NCI-H524 treated with DMSO at 0.1 percent for 48 hours (cell line): ENCODE measurements at regions not wholly inside any gene's neighbourhood (a gene's known extent, or its start where the extent isn't known, plus 50 kb on each side); places are given as distances from the start of the nearest gene placed in this dataset.
"Not testable (repeated sequence)": the region's sequence is repeated elsewhere in the genome, so short reads cannot be mapped to it uniquely, and the experiment has no call there.

Source experiments
- DNase-seq: peaks from one replicate; lab custom pipeline; 2025; lab: John Stamatoyannopoulos, UW

DNA sequence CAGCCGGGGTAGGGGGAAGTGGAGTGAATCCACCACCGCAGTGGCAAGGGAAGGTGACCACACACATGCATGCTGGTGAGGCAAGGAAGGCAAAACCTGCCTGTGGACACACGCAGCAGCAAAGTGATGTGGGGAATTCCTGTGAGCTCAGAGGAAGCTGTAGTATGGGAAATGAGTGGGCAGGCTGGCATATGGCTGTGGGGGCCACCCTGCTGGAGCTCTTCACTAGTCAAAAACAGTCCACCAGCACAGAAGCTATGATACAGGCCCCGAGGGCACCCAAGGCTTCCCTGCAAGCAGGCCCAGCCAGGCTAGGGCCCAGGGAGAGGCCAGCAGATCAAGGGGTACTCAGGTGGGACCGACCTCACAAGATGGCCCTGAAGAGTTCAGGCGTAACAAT lies 239.1 kb downstream of the CHM start:
- no peak for DNase-seq

DNA sequence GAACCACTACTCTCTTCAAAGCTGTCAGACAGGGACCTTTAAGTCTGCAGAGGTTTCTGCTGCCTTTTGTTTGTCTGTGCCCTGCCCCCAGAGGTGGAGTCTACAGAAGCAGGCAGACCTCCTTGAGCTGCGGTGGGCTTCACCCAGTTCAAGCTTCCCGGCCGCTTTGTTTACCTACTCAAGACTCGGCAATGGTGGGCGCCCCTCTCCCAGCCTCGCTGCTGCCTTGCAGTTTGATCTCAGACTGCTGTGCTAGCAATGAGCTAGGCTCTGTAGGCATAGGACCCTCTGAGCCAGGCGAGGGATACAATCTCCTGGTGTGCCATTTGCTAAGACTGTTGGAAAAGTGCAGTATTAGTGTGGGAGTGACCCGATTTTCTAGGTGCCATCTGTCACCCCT lies 275.0 kb downstream of the CHM start:
- not testable (repeated sequence) for DNase-seq

DNA sequence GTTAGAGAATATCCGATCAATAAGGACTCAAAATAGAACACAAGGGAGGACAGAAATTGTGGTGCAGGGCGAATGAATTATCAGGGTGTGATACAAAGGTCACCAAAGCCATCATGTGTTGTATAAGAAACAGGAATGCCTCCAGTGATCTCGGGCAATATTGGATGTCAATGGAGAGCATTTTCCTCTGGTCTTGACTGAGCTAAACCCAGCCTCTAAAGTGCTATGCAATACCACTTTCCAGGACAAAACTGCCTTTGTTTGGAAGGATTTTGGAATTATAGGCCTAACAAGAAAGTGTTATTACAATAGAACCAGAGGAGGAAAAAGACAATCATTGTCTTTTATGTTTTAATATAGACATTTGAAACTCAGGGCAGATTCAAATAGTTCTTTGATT lies 281.7 kb downstream of the CHM start:
- no peak for DNase-seq

DNA sequence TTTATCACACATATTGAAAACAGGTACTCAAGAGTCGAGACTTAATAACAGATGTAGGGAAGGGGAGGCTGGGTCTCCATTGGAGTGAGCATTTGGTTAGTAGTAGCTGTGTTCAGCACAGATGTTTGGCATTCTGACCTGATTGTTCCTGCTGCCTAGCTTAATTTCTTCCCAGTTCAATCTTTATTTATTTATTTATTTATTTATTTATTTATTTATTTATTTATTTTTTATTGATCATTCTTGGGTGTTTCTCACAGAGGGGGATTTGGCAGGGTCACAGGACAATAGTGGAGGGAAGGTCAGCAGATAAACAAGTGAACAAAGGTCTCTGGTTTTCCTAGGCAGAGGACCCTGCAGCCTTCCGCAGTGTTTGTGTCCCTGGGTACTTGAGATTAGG lies 324.3 kb downstream of the CHM start:
- DNase-seq = not testable (repeated sequence)

DNA sequence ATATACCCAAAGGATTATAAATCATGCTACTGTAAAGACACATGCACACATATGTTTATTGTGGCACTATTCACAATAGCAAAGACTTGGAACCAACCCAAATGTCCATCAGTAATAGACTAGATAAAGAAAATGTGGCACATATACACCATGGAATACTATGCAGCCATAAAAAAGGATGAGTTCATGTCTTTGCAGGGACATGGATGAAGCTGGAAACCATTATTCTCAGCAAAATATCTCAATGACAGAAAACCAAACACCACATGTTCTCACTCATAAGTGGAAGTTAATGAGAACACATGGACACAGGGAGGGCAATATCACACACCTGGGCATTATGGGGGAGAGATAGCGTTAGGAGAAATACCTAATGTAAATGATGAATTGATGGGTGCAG lies 323.8 kb upstream of the POF1B start:
- DNase-seq = not testable (repeated sequence)

DNA sequence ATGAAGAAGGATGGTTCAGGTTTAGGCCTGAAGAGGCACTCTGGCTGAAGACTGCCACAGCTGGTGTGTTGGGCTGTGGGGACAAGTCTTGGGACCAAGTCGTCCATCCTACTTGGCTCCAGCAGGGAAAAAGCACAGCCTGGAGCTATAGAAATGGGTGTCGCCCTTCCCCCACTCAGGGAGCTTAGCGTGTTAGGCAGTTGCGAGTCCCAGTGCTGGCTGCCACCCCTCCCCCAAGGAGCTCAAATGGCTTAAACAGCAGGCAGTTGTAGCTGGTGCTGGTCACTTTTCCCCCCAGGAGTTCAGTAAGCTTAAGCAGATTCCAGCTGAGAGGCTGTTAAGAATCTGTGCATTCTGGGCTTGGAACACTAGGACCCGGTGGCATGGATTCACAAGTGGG lies 319.5 kb upstream of the POF1B start:
- no peak for DNase-seq

DNA sequence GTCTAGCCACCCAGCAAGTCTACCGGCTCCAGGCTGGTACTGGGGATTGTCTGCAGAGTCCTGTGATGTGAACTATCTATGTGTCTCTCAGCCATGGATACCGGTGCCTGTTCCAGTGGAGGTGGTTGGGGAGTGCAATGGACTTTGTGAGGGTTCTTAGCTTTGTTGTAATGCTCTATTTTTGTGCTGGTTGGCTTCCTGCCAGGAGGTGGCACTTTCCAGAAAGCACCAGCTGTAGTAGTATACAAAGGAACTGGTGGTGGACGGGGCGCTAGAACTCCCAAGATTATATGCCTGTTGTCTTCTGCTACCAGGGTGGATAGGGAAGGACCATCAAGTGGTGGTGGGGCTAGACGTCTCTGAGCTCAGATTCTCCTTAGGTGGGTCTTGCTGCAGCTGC lies 306.4 kb upstream of the POF1B start:
- DNase-seq = no peak

DNA sequence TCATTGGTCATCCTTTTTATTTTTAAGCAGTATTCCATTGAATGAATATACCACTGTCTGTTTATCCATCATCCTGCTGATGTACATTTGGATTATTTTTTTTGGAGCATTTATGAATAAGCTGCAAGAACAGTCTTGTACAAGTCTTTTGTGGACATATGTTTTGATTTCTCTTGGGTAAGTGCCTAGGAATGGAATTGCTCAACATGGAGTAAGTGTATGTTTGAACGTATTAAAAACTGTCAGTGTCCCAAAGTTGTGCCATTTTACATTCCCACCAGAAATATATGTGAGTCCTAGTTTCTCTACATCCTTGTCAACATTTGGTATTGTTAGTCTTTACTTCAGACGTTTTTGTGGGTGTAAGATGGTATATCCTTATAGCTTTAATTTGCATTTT lies 287.0 kb upstream of the POF1B start:
- DNase-seq = no peak

DNA sequence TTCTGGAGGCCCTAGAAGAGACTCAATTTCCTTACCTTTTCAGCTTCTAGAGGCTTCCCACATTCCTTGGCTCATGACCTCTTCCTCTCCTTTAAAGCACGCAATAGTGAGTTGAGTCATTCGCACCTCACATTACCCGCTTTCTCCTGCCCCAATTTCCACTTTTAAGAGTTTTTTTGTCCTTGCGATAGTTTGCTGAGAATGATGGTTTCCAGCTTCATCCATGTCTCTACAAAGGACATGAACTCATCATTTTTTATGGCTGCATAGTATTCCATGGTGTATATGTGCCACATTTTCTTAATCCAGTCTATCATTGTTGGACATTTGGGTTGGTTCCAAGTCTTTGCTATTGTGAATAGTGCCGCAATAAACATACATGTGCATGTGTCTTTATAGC lies 284.5 kb upstream of the POF1B start:
- DNase-seq = not testable (repeated sequence)

DNA sequence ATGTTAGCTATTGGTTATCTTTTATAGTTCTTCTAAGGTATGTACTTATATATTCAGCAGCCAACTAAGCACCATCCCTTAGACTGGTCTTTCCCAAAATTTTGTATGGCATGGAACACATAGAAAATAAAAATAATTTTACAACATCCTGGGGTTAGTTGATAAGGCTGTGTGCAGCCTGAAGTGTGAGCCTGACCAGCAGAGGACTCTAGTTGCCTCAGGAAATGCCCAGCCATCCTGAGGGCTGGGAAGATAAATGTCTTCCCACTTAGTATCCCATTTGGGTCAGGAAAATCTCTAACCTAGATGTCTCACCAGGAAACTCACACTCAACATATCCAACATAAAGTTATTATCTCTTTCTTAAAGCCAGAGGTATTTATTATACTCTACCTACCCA lies 251.4 kb upstream of the POF1B start:
- DNase-seq = no peak

DNA sequence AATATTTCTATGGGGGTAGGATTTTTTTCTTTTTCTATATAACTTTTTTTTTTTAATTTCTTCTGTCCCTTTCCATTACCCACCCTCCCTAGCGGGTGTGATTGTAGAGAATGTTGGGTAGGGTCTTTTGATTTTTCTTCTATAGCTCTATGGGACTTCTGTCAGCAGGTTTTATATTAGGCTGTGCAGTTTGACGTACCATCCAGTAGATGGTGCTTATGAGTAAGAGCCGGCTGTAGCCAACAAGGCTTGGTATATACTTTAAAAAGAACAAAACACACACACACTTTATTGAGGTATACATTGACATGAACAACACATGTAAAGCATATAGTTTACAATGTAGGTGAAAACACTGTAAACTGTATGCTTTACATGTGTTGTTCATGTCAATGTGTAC lies 247.9 kb upstream of the POF1B start:
- DNase-seq = no peak

DNA sequence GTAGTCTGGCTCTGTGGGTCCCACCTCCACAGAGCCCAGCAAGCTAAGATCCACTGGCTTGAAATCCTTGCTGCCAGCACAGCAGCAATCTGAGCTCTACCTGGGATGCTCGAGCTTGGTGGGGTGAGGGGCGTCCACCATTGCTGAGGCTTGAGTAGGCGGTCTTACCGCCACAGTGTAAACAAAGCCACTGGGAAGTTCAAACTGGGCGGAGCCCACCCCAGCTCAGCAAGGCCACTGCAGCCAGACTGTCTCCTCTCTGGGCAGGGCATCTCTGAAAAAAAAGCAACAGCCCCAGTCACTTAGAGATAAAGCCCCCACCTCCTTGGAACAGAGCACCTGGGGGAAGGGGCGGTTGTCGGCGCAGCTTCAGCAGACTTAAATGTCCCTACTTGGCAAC lies 243.2 kb upstream of the POF1B start:
- DNase-seq = no peak

DNA sequence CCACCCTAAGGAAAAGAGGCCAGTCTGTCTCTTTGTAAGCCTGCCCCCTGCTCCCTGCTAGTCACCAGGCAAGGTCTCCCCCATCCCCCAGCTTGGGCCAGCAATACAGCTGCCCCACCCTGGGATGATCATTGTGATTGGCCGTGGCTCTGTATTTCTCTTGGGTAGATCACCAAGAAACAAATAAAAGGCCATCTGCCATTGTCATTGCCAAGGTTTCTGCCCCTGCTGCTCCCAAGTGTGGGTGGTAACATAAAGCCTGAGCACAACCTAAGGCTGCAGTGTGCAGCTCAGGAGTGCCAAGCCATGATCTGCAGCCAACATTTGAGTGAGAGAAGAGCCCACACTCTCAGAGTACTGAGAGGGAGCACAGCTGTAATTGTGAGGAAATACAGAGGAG lies 241.0 kb upstream of the POF1B start:
- DNase-seq = no peak

DNA sequence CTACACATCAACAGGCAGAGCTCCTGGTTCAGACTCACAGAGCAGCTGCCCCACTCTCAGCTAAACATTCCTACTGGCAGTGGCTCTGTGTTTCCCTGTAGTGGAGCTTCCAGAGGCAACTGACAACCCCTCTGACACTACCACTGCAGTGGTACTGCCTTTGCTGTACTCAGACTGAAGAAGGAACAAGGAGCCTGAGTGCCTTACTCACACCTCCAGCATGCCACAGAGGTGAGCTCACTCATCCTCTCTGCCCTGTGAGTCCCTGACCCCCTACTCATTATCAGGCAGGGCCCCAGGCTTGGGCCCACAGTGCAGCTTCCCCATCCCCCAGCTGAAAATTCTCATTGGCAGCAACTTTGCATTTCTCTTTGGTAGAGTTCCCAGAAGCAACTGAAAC lies 240.5 kb upstream of the POF1B start:
- DNase-seq = no peak

DNA sequence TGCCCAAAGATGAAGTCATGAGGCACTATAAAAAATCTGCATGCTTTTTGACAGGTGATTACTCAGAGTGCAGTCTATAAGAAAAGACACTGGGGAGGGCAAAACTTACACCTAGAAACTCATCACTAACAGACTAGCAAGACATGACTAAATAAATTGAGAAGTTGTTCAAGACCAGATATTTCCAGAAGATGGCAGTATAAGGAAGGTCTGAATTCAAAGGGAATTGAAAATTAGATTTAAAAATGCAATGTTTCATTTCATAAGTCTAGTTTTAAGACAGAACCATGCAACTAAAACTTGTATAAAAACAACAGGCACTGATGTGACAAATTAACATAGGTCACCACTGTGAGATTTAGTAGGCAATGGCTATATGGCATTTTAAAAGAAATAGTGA lies 232.5 kb upstream of the POF1B start:
- DNase-seq = no peak

DNA sequence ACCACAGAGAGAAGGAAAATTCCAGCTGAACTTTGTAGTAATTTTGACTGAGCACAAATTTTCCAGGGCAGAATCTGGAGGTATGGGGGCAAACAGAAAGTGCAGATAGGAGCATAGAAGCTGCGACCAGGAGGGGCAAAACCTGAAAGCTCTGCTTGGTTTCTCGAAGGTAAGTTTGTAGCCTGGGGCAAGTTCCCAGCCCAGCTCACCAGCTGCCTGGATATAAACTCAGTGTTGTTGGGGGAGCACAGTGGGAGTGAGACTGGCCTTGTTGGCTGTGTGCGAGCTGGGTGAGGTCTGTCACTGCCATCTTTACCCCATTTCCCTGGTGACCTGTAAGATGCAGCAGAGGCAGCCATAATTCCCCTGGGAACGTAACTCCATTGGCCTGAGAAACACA lies 213.5 kb upstream of the POF1B start:
- DNase-seq = no peak

DNA sequence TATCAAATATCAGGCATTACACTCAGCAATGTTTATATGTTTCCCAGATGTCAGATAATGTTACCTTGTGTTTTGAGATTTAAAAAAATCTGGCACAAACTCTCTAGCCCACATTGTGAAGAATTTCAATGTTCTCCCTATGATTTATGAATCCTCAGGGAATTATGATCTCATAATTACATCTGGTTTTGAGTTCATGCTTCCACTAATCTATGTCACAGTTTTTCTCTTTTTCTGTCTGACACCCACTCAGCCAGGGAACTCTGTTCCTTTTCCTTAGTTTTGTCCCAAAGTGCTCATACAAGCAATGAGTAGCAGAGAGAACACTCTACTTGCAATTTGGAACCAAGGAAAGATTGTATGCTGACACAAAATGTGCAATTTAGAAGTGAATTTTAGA lies 212.1 kb upstream of the POF1B start:
- DNase-seq = no peak

DNA sequence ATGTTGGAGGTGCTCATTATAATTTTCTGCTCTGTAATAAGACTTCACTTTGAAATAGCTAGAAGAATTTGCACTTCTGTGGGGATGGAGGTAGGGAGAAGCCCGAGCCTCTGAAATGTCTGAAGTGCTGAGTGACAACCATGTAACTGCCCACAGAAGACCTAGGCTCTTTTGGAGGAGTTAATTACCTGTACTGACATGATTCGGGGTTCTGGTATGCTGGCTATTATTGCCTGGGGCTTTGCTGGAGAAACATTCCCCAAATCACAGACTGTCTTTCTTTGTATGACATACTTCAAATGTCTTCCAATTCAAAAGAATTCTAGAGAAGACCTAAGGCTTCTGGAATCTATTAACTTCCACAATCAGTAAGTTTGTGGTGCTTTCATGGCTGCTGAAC lies 211.2 kb upstream of the POF1B start:
- DNase-seq = no peak

DNA sequence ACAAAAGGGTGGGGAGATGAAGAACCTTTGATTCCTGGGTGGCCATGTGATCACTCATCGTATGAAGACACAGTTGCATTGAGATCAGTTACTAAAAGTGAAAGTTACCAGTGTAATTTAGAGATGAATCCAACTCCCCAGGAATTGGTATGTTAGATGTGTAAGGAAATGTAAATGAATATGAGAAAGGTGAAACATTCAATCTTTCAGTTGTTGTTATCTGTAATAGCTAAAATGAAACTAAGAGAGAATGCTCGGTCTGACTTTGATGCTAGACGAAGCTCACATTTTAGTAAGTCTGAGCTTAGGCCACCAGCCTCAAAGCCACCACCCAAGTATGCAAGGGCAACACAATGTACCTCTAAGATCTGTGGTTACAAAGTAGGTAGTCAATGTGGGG lies 194.3 kb upstream of the POF1B start:
- no peak for DNase-seq

DNA sequence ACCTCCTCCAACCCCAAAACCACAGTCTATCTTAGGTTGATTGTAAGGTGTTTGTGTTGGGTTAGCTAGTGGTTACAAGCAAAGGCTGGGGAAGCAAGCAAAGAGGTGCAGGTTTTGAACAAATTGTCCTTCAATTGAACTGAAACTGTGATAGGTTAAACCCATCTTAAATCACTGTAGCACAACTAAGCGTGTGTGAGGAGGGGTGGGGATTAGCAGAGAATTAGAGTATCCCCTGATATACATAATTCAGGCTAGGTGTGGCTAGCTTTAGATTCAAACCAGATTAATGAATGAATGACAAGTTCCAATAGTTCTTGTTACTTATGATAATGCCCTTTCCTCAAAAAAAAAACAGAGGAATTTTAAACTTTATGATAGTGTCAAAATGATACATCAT lies 191.0 kb upstream of the POF1B start:
- DNase-seq = no peak

DNA sequence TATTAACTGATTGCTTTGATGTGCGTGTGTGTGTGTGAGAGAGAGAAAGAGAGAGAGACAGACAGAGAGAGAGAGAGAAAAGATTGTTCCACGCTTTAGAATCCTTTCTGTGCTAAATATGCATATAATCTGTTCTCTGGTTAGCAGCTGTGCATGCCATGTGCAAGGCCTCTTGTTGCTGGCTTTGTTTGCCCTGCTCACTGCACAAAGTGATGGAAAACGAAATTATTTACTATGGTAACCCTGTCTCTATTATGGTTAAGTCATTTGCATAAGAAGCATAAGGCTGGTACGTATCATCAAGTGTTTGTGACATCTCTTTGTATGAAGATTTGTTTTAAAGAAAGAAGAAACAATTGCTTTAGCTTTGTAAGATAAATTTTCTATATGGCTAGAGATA lies 190.2 kb upstream of the POF1B start:
- DNase-seq = peak; percentile 11

DNA sequence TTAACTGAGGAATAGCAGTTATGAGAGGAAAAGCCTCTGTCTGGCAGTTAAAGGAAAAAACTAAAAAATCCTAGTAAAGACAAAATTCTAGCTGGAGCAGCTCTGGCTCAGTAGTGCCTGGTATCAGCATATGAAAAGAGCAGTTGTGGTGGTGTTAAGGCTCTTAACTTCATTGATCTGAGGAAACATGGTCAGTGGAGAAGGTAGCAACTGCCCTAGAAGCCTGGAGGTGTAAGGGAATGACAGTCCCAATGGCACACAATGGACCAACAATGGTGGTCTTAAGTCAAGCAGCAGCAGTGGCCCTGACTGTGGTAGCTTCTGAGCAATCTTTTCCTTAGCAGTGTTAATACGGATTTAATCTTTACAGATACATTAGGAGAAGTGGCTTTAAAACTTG lies 189.6 kb upstream of the POF1B start:
- no peak for DNase-seq

DNA sequence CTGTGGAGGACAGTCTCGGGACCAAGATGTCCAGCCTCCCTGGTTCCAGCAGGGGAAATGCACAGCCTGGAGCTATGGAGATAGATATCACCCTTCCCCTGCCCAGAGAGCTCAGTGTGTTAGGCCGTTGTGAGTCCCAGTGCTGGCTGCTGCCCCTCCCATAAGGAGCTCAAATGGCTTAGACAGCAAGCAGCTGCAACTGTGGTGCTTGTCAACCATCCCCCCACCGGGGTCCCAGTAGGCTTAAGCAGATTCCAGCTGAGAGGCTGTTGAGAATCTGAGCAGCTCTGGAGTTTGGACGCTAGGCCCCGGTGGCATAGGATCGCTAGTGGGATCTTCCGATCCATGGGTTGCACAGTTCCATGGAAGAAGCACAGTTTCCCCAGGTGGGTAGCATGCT lies 181.8 kb upstream of the POF1B start:
- no peak for DNase-seq

DNA sequence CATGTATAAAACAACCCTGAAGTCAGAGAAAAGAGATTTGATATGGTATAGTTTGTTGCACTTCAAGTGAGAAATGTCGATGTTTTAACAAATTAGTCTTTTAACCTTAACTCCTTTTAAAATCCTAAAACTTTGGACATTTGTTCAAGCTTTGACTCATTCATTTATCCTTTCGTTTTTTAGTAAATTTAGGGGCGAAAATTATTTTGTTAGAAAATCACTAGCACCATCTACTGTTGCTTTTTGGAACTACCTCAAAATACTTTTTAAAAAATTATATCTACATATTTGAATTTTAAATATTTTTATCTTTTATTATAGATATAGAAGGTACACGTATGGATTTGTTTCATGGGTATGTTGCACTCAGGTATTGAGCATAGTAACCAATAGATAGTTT lies 165.1 kb upstream of the POF1B start:
- DNase-seq = no peak

DNA sequence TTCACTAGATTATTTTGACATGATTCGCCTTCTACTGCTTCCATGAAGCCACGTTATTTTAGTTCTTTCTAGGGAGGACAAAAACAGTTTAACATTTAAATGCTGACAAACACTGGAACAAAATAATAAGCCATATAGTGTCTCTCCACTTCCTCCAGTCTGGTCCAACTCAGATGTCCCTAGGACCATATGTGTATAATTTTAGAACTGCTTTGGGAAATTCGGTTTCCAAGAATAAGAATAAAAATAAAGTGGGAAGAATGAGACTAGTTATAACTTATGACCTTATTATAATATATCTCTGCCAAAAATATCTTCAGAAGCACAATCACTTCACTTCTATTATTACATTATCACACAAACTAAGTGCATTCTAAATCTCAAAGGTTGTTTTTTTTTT lies 164.4 kb upstream of the POF1B start:
- DNase-seq = no peak
